ENCODE measurements at regions not wholly inside any gene's neighbourhood (a gene's known extent, or its start where the extent isn't known, plus 50 kb on each side); places are given as distances from the start of the nearest gene placed in this dataset.

GRCh38 chr2:217367464-217367863 lies 507.6 kb upstream of the TNP1 start:
- FAIRE-seq, result no peak
- TF ChIP-seq CTCF (IDR thresholded peaks at IDR 0.05; ENCODE audit: insufficient read depth, low read length, severe bottlenecking), result no peak

GRCh38 chr2:217366966-217367365 lies 507.1 kb upstream of the TNP1 start:
- H3K4me3 ChIP-seq (ENCODE audit: low read depth, low read length), result no peak overlapping the region
- no peaks in the 10 kb centered on the region for H3K36me3 ChIP-seq (ENCODE audit: control insufficient read depth, insufficient read depth, low read length)
- no peak for TF ChIP-seq CTCF (IDR thresholded peaks at IDR 0.05; ENCODE audit: insufficient read depth, low read length, severe bottlenecking)
- DNase-seq (ENCODE audit: low read depth) (peak; percentile 78), FAIRE-seq (no peak)
- H3K27me3 ChIP-seq (ENCODE audit: control insufficient read depth, insufficient read depth, low read length), result no peaks in the 10 kb centered on the region

More at GRCh38 chr2:217367464-217367863, 507.6 kb upstream of the TNP1 start:
- DNase-seq (ENCODE audit: low read depth), result peak; percentile 20
- Histone ChIP-seq H3K36me3 (ENCODE audit: control insufficient read depth, insufficient read depth, low read length) (no peaks in the 10 kb centered on the region), H3K4me3 (ENCODE audit: low read depth, low read length) (no peak overlapping the region), H3K27me3 (ENCODE audit: control insufficient read depth, insufficient read depth, low read length) (no peaks in the 10 kb centered on the region)

GRCh38 chr2:217366266-217366895 lies 506.5 kb upstream of the TNP1 start:
- Histone ChIP-seq H3K27me3 (ENCODE audit: control insufficient read depth, insufficient read depth, low read length) (no peaks in the 10 kb centered on the region), H3K36me3 (ENCODE audit: control insufficient read depth, insufficient read depth, low read length) (no peaks in the 10 kb centered on the region), H3K4me3 (ENCODE audit: low read depth, low read length) (no peak overlapping the region)
- no peak for DNase-seq (ENCODE audit: low read depth)
- TF ChIP-seq CTCF (IDR thresholded peaks at IDR 0.05; ENCODE audit: insufficient read depth, low read length, severe bottlenecking), result no peak
- no peak for FAIRE-seq

DNA sequence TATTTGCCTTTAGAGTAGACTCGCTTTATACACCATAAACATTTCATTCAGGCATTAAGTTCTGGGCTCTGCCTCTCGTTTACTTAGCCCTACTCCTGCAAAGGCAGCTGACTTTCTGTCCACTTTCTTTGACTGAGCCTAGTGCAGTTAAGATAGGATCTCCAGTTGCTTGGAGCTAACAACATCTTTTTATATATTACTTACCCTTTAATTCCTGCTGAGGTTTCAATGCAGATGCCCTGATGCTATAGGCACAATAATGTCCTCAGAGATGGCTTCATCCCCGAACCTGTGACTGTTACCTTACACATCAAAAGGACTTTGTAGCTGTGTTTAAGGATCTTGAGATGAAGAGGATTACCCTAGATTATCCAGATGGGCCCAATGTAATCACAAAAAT lies 505.8 kb upstream of the TNP1 start:
- no peak for FAIRE-seq
- Histone ChIP-seq H3K36me3 (ENCODE audit: control insufficient read depth, insufficient read depth, low read length) (no peaks in the 10 kb centered on the region), H3K27me3 (ENCODE audit: control insufficient read depth, insufficient read depth, low read length) (no peaks in the 10 kb centered on the region), H3K4me3 (ENCODE audit: low read depth, low read length) (no peak overlapping the region)
- no peak for TF ChIP-seq CTCF (IDR thresholded peaks at IDR 0.05; ENCODE audit: insufficient read depth, low read length, severe bottlenecking)
- DNase-seq (ENCODE audit: low read depth), result no peak

DNA sequence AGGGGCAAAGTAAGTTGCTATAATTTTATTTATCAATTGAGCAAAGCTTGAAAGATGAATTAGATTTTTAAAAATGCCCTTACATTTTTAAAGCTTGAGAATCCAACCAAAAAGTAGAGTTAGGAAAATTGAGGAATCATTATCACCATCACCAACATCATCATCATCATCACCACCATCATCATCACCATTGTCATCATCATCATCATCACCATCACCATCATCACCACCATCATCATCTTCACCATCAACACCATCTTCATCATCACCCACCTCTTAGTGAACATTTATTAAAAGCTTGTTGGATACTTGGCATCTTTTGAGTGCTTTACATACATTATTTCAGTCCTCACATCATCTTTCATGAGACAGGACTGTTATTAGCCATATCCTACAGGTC lies 504.4 kb upstream of the TNP1 start:
- no peak for DNase-seq (ENCODE audit: low read depth)
- TF ChIP-seq CTCF (IDR thresholded peaks at IDR 0.05; ENCODE audit: insufficient read depth, low read length, severe bottlenecking), result no peak
- no peak for FAIRE-seq
- Histone ChIP-seq H3K36me3 (ENCODE audit: control insufficient read depth, insufficient read depth, low read length) (no peaks in the 10 kb centered on the region), H3K27me3 (ENCODE audit: control insufficient read depth, insufficient read depth, low read length) (no peaks in the 10 kb centered on the region), H3K4me3 (ENCODE audit: low read depth, low read length) (no peak overlapping the region)

DNA sequence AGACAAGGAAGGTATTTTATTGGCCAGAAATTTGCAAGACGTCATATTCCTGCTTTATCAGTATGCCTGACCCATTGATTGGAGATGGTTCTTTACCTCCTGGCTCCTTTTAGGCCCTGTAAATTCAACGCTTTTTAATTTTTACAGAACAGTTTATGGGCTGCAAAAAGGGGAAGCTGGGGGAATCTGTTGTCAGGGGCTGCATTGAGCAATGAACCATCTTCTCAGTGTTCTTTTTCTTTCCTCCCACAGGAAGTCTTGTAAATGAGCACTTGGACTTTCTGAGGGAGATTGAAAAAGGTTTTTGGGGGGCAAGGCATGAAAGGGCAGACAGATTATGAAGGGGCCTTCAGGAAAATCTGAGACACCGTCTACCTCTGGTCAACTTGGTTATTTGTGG lies 503.6 kb upstream of the TNP1 start:
- no peaks in the 10 kb centered on the region for H3K27me3 ChIP-seq (ENCODE audit: control insufficient read depth, insufficient read depth, low read length)
- DNase-seq (ENCODE audit: low read depth), result no peak
- FAIRE-seq, result no peak
- no peaks in the 10 kb centered on the region for H3K36me3 ChIP-seq (ENCODE audit: control insufficient read depth, insufficient read depth, low read length)
- no peak for TF ChIP-seq CTCF (IDR thresholded peaks at IDR 0.05; ENCODE audit: insufficient read depth, low read length, severe bottlenecking)
- no peak overlapping the region for H3K4me3 ChIP-seq (ENCODE audit: low read depth, low read length)

All from bronchial epithelial cell (primary cell).